PFSK-1 (cell line): ENCODE measurements at regions not wholly inside any gene's neighbourhood (a gene's known extent, or its start where the extent isn't known, plus 50 kb on each side); places are given as distances from the start of the nearest gene placed in this dataset.

Experiments used
- POLR2AphosphoS5 ChIP-seq: IDR thresholded peaks from 2 replicates; pipeline ENCODE4 v1.6.1; 2012; ENCODE audit warnings: low read depth, mild to moderate bottlenecking, control low read depth, low read length, moderate library complexity
- SIN3A ChIP-seq: IDR thresholded peaks from 2 replicates; pipeline ENCODE4 v1.6.1; 2012; ENCODE audit warnings: mild to moderate bottlenecking, low read length, moderate library complexity, borderline replicate concordance; ENCODE audit not compliant: insufficient read depth
- TAF1 ChIP-seq: IDR thresholded peaks from 2 replicates; pipeline ENCODE4 v1.6.1; 2012; ENCODE audit warnings: low read length, control low read depth, borderline replicate concordance; ENCODE audit not compliant: insufficient read depth
- TF ChIP-seq, protein P1 (sequence below), 2 experiments: IDR thresholded peaks; 2 replicates each; pipeline versions ENCODE4 v1.6.1 to v1.8.0; 2011 to 2012; ENCODE audit warnings: low read depth in 2 of 2, low read length in 2 of 2, control low read depth in 1 of 2, inconsistent platforms in 1 of 2, mild to moderate bottlenecking in 1 of 2, moderate library complexity in 1 of 2; ENCODE audit not compliant: insufficient read depth in 1 of 2

DNA sequence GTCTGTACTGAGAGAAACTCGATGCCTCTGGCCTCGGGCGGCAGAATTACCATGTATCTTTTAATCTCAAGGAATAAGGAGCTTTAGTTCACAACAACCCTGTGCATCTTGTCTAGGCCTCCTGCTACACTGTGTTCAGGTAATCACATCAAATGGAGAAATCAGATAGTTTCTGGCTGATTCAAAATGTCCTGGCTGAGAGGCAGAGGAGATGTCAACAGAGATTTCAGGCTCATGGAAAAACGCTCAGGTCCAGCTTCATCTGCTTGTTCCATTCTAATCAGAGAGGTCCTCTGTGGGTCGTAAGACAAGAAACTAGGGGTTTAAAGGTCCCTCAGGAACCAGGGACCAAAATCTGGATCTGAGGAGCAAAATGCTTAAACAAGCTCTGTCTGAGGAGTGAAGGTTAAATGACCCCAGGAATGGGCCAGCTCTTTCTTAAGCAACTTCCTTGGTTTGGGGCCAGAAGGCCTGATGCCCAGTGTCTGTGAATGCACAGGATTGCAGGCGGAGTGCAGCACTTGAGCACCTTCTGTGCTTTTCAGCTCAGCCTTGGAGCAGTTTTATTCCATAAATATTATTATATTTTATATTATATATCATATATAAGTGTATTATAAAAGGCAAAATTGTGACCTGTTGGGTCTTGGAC, 170.2 kb upstream of the PRICKLE1 start:
- no peak for TF ChIP-seq TAF1
- TF ChIP-seq POLR2AphosphoS5: no peak
- no peak for TF ChIP-seq SIN3A
- TF ChIP-seq, protein P1, sequence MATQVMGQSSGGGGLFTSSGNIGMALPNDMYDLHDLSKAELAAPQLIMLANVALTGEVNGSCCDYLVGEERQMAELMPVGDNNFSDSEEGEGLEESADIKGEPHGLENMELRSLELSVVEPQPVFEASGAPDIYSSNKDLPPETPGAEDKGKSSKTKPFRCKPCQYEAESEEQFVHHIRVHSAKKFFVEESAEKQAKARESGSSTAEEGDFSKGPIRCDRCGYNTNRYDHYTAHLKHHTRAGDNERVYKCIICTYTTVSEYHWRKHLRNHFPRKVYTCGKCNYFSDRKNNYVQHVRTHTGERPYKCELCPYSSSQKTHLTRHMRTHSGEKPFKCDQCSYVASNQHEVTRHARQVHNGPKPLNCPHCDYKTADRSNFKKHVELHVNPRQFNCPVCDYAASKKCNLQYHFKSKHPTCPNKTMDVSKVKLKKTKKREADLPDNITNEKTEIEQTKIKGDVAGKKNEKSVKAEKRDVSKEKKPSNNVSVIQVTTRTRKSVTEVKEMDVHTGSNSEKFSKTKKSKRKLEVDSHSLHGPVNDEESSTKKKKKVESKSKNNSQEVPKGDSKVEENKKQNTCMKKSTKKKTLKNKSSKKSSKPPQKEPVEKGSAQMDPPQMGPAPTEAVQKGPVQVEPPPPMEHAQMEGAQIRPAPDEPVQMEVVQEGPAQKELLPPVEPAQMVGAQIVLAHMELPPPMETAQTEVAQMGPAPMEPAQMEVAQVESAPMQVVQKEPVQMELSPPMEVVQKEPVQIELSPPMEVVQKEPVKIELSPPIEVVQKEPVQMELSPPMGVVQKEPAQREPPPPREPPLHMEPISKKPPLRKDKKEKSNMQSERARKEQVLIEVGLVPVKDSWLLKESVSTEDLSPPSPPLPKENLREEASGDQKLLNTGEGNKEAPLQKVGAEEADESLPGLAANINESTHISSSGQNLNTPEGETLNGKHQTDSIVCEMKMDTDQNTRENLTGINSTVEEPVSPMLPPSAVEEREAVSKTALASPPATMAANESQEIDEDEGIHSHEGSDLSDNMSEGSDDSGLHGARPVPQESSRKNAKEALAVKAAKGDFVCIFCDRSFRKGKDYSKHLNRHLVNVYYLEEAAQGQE (IDR thresholded peaks at IDR 0.05; ENCODE audit: insufficient read depth in 1 of 2, low read depth in 2 of 2, low read length in 2 of 2): no peak
